ENCODE measurements at regions not wholly inside any gene's neighbourhood (a gene's known extent, or its start where the extent isn't known, plus 50 kb on each side); places are given as distances from the start of the nearest gene placed in this dataset.

DNA sequence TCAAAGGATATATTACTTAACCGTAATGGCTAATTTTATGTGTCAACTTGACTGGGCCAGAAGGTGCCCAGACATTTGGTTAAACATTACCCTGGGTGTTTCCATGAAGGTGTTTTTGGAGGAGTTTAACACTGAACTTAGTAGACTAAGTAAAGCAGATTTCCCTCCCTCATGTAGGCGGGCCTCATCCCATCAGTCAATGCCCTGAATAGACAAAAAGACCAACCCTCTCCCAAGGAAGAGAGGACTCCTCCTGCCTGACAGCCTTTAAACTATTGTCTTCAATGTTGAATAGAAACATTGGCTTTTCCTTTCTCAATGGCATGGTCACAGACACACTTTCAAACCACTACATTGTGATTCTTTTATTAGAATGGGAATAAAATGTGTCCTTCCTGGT, 121.9 kb downstream of the SETD4 start:
- no peak for DNase-seq (ENCODE audit: low read depth)

GRCh38 chr21:35933466-35933865, 126.9 kb downstream of the SETD4 start:
- peak; percentile 83 for DNase-seq (ENCODE audit: low read depth)

DNA sequence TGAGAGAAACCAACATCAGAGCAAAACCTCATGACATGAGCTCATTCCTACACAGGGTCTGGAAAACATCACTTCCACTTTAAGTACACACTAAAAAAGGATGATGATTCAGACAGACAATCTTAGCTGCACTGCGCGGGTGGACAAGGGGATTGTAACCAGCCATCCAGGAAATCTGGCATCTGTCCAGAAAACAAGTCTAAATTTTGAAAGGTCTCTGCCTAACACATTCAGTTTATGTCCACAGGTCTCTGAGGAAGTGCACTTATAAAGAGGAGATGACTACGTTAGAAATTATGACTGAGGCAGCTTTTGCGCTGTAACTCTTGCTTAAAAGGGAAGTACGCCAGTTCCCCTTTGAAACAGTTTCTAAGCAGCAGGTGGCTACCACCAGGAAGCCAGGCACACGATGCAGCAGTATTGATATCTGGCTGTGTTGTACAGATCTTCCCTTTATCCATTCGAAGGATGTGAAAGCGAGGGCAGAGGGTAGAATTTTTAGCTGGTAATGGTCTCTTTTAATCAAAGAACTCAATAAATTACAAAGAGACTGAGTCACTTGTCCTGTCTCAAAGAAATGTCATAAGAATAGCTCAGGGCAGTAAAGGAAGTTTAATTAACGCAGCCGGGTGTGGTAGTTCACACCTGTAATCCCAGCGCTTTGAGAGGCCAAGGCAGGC, 128.0 kb downstream of the SETD4 start:
- DNase-seq (ENCODE audit: low read depth): peak; percentile 80

GRCh38 chr21:35929901-35930300, 130.4 kb downstream of the SETD4 start:
- DNase-seq (ENCODE audit: low read depth): no peak

GRCh38 chr21:35927262-35927661, 133.1 kb downstream of the SETD4 start:
- no peak for DNase-seq (ENCODE audit: low read depth)

GRCh38 chr21:35926003-35926740, 134.2 kb downstream of the SETD4 start:
- no peak for DNase-seq (ENCODE audit: low read depth)

DNA sequence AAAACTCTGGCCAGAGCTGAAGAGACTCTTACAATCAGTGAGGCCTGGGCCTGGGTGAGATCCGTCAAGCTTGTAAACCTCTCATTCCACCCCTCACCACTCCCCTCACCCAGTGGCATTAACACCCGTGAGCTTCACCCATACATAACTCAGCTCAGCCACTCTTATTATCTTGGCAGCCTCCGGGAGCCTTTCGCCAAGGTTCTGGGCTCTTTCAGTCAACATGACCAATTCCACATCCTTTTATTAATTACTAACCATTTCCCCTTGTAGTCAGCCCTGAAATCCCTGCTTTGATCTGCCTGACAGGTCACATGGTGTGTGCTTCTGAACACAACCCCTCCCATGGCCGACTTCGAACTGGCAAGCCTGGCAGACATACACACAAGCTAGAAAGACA, 134.8 kb downstream of the SETD4 start:
- DNase-seq (ENCODE audit: low read depth): no peak

- peak; percentile 16 for DNase-seq (ENCODE audit: low read depth)
These were observed 135.5 kb downstream of the SETD4 start for GRCh38 chr21:35924714-35925301.

GRCh38 chr21:35923971-35924370, 136.4 kb downstream of the SETD4 start:
- no peak for DNase-seq (ENCODE audit: low read depth)

DNA sequence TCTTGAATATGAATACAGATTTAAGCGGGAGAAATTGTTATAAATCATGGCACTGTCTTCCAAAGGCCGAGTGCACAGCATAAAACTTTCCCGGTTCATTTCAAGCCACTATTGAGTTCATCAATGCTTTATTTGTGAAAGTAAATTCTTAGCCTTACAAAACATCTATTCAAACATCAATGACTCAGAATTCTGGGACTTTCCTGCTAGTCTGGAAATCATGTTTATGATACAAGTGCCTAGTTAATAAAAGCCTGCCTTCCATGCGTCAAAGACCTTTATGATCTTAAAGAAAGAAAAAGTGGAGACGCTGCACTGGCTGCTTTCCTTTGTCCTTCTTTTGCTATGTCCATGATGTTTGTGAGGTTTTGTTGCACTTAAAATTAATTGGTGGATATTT, 137.7 kb downstream of the SETD4 start:
- no peak for DNase-seq (ENCODE audit: low read depth)

- no peak for DNase-seq (ENCODE audit: low read depth)
These were observed 138.9 kb downstream of the SETD4 start for GRCh38 chr21:35921471-35921870.

- no peak for DNase-seq (ENCODE audit: low read depth)
These were observed 139.9 kb downstream of the SETD4 start for GRCh38 chr21:35920436-35920835.

DNA sequence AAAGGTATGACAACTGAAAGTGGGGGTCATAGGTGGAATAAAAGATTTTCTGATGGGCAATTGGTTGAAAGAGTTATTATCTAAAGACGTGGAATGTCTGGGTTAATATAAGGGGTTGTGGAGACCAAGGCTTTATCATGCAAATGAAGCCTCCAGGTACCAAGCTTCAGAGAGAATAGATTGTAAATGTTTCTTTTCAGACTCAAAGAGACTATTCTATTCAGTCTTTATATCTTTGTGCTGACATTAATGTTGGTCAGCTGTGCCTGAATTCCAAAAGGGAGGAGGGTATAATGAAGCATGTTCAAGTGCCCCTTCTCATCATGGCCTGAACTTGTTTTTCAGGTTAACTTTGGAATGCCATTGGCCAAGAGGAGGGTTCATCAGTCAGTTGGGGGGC, 145.3 kb downstream of the SETD4 start:
- DNase-seq (ENCODE audit: low read depth): no peak

- no peak for DNase-seq (ENCODE audit: low read depth)
These were observed 148.7 kb downstream of the SETD4 start for GRCh38 chr21:35911412-35912191.

- no peak for DNase-seq (ENCODE audit: low read depth)
These were observed 150.7 kb downstream of the SETD4 start for GRCh38 chr21:35909456-35910223.

DNA sequence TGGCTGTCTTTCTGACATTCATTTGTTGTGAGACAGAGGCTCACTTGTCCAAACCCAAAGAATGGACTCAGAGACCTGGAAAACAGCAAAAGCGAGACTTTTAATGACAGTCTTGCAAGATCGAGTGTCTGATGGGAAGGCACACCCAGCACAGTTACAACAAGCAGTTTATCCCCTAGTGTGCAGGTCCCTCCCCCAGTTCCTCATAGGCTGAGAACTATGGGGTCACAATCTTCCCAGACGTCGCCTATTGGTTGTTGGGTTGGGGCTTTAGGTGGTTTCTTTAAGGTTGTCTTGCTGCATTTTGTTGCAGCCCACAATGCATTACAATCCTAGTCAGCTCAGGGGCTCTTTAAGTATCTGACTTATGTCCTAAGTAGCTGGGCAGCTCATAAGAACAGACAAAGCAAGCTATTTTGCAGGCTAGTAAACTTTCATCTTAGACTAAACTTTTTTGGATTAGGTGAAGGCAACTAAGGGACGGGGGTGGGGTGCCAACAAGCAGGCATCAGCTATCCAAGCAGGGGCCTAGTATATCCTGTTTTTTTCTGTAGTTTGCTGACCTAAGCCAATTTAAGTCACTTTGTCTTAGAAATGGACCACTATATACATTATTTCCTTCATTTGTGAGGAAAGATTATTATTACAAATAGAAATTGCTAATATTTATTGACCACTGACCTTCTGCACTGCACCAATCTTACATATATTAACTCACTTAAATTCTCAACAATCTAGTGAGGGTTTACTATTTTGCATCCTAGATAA, 151.8 kb downstream of the SETD4 start:
- DNase-seq (ENCODE audit: low read depth): no peak

DNA sequence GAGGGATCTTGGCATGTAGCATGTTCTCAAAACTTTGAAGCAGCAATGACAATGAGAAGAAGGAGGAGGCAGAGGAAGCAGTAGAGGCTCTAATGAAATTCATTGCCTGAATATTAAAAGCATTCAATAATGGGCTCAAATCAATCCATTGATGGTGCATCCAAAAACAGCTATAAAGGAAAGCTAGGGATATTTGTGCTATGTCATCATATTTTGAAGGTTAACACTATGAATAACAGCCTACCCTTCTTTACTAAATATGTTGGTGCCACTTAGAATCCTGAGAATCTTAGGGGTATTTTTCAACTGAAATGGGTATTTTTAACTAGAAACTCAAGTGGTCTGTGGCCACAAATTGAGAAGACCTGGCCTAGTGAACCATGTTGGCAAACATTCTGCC, 153.7 kb downstream of the SETD4 start:
- no peak for DNase-seq (ENCODE audit: low read depth)

- no peak for DNase-seq (ENCODE audit: low read depth)
These were observed 154.4 kb downstream of the SETD4 start for GRCh38 chr21:35905963-35906345.

DNA sequence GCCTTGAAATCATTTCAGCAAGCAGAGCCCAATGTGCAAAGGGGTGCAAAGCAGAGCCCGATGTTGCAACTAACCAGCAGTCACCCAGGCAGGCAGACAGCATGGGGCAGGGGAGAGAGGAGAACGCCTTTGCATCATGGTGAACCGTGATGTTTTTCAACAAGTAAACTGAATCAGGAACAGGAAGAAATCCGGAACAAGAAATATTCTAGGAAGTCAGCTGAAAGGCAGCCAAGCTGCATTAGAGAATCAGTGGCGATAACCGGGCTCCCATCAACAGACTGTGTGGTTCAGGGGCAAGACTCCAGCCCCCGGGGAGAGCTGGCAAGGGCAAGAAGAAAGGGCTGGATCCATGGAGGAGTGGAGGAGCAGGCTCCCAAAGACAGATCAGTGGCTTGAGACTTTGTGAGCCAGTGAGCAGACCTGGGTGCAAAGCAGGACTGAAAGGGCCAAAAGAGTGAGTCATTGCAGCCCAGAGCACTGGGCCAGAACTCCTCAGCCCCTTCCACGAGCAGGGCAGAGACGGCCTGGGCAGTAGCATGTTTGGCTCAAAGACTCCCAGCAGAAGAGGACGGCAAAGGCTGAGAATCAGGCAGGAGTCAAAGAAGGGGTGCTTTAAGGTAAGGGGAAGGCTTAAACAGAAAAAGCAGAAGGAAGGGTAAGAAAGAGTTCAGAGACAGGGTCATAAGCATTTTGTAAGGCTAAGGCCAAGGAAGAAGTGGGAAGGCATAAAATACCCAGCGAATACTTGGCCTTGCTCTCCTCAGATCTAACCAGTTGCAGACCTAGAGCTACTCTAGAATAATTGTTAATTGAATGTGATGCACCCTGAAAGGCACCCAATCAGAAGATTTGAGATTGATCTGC, 155.0 kb downstream of the SETD4 start:
- DNase-seq (ENCODE audit: low read depth): no peak

GRCh38 chr21:35900539-35900938, 159.8 kb downstream of the SETD4 start:
- DNase-seq (ENCODE audit: low read depth): no peak
